SK-N-SH treated with all-trans-retinoic acid at 6 μM for 48 hours (cell line): ENCODE measurements at regions not wholly inside any gene's neighbourhood (a gene's known extent, or its start where the extent isn't known, plus 50 kb on each side); places are given as distances from the start of the nearest gene placed in this dataset.

Experiments
- ATAC-seq: fragments of 200-7000 bp; cut with Tn5 transposase; 3 replicates; pipeline ENCODE4 v1.9.1; 2020; ENCODE audit warnings: mild to moderate bottlenecking, moderate library complexity
- ARNTL ChIP-seq: fragments of 450-650 bp; formaldehyde crosslinking; IDR thresholded peaks from 2 replicates; pipeline ENCODE4 v1.5.0; 2020; ENCODE audit warnings: low read depth, mild to moderate bottlenecking, moderate library complexity, borderline replicate concordance
- BACH2 ChIP-seq: fragments of 250-450 bp; sonication (Bioruptor Pico); IDR thresholded peaks from 2 replicates; pipeline ENCODE4 v1.9.0; 2021; ENCODE audit warnings: mild to moderate bottlenecking, borderline replicate concordance
- CSDC2 ChIP-seq: fragments of 250-450 bp; sonication (Bioruptor Pico); IDR thresholded peaks from 2 replicates; pipeline ENCODE4 v1.5.0; 2020; ENCODE audit warnings: mild to moderate bottlenecking, moderate library complexity
- ESRRG ChIP-seq: fragments of 250-450 bp; sonication (Bioruptor Pico); IDR thresholded peaks from 2 replicates; pipeline ENCODE4 v1.6.1; 2021; ENCODE audit warnings: mild to moderate bottlenecking
- GLIS3 ChIP-seq: fragments of 250-450 bp; sonication (Bioruptor Pico); IDR thresholded peaks from 2 replicates; pipeline ENCODE4 v1.5.0; 2020; ENCODE audit warnings: mild to moderate bottlenecking, moderate library complexity
- ISL1 ChIP-seq: fragments of 250-450 bp; sonication (Bioruptor Pico); IDR thresholded peaks from 2 replicates; pipeline ENCODE4 v2.1.2; 2022; ENCODE audit warnings: mild to moderate bottlenecking, moderate library complexity
- OSR1 ChIP-seq: fragments of 250-450 bp; sonication (Bioruptor Pico); IDR thresholded peaks from 2 replicates; pipeline ENCODE4 v1.8.0; 2022; ENCODE audit warnings: moderate library complexity, mild to moderate bottlenecking, inconsistent platforms
- PPARA ChIP-seq: fragments of 250-450 bp; sonication (Bioruptor Pico); IDR thresholded peaks from 2 replicates; pipeline ENCODE4 v1.5.0; 2020; ENCODE audit warnings: mild to moderate bottlenecking, borderline replicate concordance
- RARB ChIP-seq: fragments of 250-450 bp; sonication (Bioruptor Pico); IDR thresholded peaks from 2 replicates; pipeline ENCODE4 v1.8.0; 2021; ENCODE audit warnings: mild to moderate bottlenecking, moderate library complexity
- SNAI2 ChIP-seq: fragments of 250-450 bp; sonication (Bioruptor Pico); IDR thresholded peaks from 2 replicates; pipeline ENCODE4 v1.5.0; 2020; ENCODE audit warnings: mild to moderate bottlenecking, moderate library complexity
- TCF4 ChIP-seq: fragments of 250-450 bp; sonication (Bioruptor Pico); IDR thresholded peaks from 2 replicates; pipeline ENCODE4 v1.8.0; 2021; ENCODE audit warnings: mild to moderate bottlenecking, moderate library complexity, borderline replicate concordance
- TOX ChIP-seq: fragments of 250-450 bp; sonication (Bioruptor Pico); IDR thresholded peaks from 2 replicates; pipeline ENCODE4 v1.8.0; 2021; ENCODE audit warnings: mild to moderate bottlenecking, moderate library complexity, borderline replicate concordance
- ZC3H10 ChIP-seq: fragments of 250-450 bp; sonication (Bioruptor Pico); IDR thresholded peaks from 2 replicates; pipeline ENCODE4 v1.5.1; 2021; ENCODE audit warnings: mild to moderate bottlenecking, moderate library complexity
- ZFP3 ChIP-seq: fragments of 250-450 bp; sonication (Bioruptor Pico); IDR thresholded peaks from 2 replicates; pipeline ENCODE4 v1.5.0; 2020; ENCODE audit warnings: mild to moderate bottlenecking, moderate library complexity
- ZFP30 ChIP-seq: fragments of 450-650 bp; formaldehyde crosslinking; IDR thresholded peaks from 2 replicates; pipeline ENCODE4 v1.5.0; 2022; ENCODE audit warnings: mild to moderate bottlenecking, moderate library complexity
- ZNF70 ChIP-seq: fragments of 450-650 bp; formaldehyde crosslinking; IDR thresholded peaks from 2 replicates; pipeline ENCODE4 v1.5.0; 2020; ENCODE audit warnings: mild to moderate bottlenecking, moderate library complexity
- ZNF8 ChIP-seq: fragments of 450-650 bp; formaldehyde crosslinking; IDR thresholded peaks from 2 replicates; pipeline ENCODE4 v1.5.0; 2020; ENCODE audit warnings: mild to moderate bottlenecking, moderate library complexity
- TF ChIP-seq, protein P1 (sequence below): fragments of 250-450 bp; sonication (Bioruptor Pico); IDR thresholded peaks from 2 replicates; pipeline ENCODE4 v1.5.1; 2020; ENCODE audit warnings: low read depth, mild to moderate bottlenecking, moderate library complexity
- TF ChIP-seq, protein P2 (sequence below): fragments of 250-450 bp; sonication (Bioruptor Pico); IDR thresholded peaks from 2 replicates; pipeline ENCODE4 v1.8.0; 2021; ENCODE audit warnings: low read depth, mild to moderate bottlenecking, moderate library complexity, borderline replicate concordance
- TF ChIP-seq, protein P3 (sequence below): fragments of 250-450 bp; sonication (Bioruptor Pico); IDR thresholded peaks from 2 replicates; pipeline ENCODE4 v1.5.0; 2020; ENCODE audit warnings: mild to moderate bottlenecking, moderate library complexity
- TF ChIP-seq, protein P4 (sequence below): fragments of 250-450 bp; sonication (Bioruptor Pico); IDR thresholded peaks from 2 replicates; pipeline ENCODE4 v1.5.1; 2021; ENCODE audit warnings: mild to moderate bottlenecking, moderate library complexity
- TF ChIP-seq, protein P5 (sequence below): fragments of 250-450 bp; sonication (Bioruptor Pico); IDR thresholded peaks from 2 replicates; pipeline ENCODE4 v1.8.0; 2020; ENCODE audit warnings: mild to moderate bottlenecking, moderate library complexity, borderline replicate concordance

DNA sequence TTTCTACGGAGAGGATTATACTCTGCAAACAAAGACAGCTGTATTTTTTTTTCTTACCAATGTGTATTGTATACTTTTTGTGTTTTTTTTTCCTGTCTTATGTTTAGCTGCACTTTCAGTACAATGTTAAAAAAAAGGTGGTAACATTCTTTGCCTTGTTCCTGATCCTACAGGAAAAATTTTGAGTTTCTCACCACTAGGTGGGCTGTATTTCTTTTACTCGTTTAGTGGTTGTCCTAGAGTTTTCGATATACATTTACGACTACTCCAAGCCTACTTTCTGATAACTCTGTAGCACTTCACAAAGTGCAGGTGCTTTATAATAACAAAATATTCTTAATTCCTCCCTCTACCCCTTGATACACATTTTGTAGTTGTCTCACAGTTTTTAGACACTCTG is 652.2 kb downstream of the UQCRFS1 start:
- no peak for ATAC-seq
- TF ChIP-seq SNAI2 (CRISPR knock-in tag), result no peak
- no peak for TF ChIP-seq OSR1 (CRISPR knock-in tag)
- TF ChIP-seq, protein P1, sequence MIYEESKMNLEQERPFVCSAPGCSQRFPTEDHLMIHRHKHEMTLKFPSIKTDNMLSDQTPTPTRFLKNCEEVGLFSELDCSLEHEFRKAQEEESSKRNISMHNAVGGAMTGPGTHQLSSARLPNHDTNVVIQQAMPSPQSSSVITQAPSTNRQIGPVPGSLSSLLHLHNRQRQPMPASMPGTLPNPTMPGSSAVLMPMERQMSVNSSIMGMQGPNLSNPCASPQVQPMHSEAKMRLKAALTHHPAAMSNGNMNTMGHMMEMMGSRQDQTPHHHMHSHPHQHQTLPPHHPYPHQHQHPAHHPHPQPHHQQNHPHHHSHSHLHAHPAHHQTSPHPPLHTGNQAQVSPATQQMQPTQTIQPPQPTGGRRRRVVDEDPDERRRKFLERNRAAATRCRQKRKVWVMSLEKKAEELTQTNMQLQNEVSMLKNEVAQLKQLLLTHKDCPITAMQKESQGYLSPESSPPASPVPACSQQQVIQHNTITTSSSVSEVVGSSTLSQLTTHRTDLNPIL, result no peak
- TF ChIP-seq TCF4, result no peak
- no peak for TF ChIP-seq ARNTL (CRISPR knock-in tag)
- no peak for TF ChIP-seq ZC3H10 (CRISPR knock-in tag)
- TF ChIP-seq RARB (CRISPR knock-in tag), result no peak
- no peak for TF ChIP-seq ZFP3 (CRISPR knock-in tag)
- no peak for TF ChIP-seq PPARA (CRISPR knock-in tag)
- TF ChIP-seq, protein P2, sequence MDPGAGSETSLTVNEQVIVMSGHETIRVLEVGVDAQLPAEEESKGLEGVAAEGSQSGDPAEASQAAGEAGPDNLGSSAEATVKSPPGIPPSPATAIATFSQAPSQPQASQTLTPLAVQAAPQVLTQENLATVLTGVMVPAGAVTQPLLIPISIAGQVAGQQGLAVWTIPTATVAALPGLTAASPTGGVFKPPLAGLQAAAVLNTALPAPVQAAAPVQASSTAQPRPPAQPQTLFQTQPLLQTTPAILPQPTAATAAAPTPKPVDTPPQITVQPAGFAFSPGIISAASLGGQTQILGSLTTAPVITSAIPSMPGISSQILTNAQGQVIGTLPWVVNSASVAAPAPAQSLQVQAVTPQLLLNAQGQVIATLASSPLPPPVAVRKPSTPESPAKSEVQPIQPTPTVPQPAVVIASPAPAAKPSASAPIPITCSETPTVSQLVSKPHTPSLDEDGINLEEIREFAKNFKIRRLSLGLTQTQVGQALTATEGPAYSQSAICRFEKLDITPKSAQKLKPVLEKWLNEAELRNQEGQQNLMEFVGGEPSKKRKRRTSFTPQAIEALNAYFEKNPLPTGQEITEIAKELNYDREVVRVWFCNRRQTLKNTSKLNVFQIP (CRISPR knock-in tag), result no peak
- no peak for TF ChIP-seq CSDC2 (CRISPR knock-in tag)
- TF ChIP-seq ISL1 (CRISPR knock-in tag), result no peak
- no peak for TF ChIP-seq GLIS3
- TF ChIP-seq ESRRG (CRISPR knock-in tag), result no peak
- TF ChIP-seq ZNF8 (CRISPR knock-in tag), result no peak

DNA sequence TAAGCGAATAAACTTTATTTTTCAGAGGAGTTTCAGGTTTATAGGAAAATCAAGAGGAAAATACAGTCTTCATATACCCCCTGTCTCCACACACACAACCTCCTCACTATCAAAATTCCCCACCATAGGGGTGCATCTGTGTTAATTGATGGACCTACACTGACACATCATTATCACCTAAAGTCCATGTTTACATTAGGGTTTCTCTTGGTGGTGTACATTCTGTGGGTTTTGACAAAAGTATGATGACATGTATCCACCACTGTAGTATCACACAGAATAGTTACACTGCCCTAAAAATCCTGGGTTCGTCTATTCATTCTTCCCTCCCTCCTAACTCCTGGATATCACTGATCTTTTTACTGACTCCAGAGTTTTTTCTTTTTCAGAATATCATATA is 654.2 kb downstream of the UQCRFS1 start:
- no peak for ATAC-seq

More for the DNA sequence above, 654.2 kb downstream of the UQCRFS1 start:
- TF ChIP-seq, protein P1, result no peak
- TF ChIP-seq CSDC2 (CRISPR knock-in tag) (no peak), SNAI2 (CRISPR knock-in tag) (no peak), RARB (CRISPR knock-in tag) (no peak), TCF4 (no peak), TOX (CRISPR knock-in tag) (no peak), ZFP30 (CRISPR knock-in tag) (no peak), BACH2 (CRISPR knock-in tag) (no peak), ARNTL (CRISPR knock-in tag) (no peak), ZNF8 (CRISPR knock-in tag) (no peak), OSR1 (CRISPR knock-in tag) (no peak), GLIS3 (no peak), ISL1 (CRISPR knock-in tag) (no peak), ZC3H10 (CRISPR knock-in tag) (no peak), ZNF70 (CRISPR knock-in tag) (no peak)
- TF ChIP-seq, protein P3, sequence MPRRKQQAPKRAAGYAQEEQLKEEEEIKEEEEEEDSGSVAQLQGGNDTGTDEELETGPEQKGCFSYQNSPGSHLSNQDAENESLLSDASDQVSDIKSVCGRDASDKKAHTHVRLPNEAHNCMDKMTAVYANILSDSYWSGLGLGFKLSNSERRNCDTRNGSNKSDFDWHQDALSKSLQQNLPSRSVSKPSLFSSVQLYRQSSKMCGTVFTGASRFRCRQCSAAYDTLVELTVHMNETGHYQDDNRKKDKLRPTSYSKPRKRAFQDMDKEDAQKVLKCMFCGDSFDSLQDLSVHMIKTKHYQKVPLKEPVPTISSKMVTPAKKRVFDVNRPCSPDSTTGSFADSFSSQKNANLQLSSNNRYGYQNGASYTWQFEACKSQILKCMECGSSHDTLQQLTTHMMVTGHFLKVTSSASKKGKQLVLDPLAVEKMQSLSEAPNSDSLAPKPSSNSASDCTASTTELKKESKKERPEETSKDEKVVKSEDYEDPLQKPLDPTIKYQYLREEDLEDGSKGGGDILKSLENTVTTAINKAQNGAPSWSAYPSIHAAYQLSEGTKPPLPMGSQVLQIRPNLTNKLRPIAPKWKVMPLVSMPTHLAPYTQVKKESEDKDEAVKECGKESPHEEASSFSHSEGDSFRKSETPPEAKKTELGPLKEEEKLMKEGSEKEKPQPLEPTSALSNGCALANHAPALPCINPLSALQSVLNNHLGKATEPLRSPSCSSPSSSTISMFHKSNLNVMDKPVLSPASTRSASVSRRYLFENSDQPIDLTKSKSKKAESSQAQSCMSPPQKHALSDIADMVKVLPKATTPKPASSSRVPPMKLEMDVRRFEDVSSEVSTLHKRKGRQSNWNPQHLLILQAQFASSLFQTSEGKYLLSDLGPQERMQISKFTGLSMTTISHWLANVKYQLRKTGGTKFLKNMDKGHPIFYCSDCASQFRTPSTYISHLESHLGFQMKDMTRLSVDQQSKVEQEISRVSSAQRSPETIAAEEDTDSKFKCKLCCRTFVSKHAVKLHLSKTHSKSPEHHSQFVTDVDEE (CRISPR knock-in tag), result no peak
- TF ChIP-seq, protein P4, sequence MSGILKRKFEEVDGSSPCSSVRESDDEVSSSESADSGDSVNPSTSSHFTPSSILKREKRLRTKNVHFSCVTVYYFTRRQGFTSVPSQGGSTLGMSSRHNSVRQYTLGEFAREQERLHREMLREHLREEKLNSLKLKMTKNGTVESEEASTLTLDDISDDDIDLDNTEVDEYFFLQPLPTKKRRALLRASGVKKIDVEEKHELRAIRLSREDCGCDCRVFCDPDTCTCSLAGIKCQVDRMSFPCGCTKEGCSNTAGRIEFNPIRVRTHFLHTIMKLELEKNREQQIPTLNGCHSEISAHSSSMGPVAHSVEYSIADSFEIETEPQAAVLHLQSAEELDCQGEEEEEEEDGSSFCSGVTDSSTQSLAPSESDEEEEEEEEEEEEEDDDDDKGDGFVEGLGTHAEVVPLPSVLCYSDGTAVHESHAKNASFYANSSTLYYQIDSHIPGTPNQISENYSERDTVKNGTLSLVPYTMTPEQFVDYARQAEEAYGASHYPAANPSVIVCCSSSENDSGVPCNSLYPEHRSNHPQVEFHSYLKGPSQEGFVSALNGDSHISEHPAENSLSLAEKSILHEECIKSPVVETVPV (CRISPR knock-in tag), result no peak
- TF ChIP-seq, protein P2 (CRISPR knock-in tag), result no peak
- TF ChIP-seq, protein P5, sequence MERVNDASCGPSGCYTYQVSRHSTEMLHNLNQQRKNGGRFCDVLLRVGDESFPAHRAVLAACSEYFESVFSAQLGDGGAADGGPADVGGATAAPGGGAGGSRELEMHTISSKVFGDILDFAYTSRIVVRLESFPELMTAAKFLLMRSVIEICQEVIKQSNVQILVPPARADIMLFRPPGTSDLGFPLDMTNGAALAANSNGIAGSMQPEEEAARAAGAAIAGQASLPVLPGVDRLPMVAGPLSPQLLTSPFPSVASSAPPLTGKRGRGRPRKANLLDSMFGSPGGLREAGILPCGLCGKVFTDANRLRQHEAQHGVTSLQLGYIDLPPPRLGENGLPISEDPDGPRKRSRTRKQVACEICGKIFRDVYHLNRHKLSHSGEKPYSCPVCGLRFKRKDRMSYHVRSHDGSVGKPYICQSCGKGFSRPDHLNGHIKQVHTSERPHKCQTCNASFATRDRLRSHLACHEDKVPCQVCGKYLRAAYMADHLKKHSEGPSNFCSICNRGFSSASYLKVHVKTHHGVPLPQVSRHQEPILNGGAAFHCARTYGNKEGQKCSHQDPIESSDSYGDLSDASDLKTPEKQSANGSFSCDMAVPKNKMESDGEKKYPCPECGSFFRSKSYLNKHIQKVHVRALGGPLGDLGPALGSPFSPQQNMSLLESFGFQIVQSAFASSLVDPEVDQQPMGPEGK (CRISPR knock-in tag), result no peak
- TF ChIP-seq, all 23 proteins: peak for 0
